SK-N-SH (cell line): ENCODE measurements at regions not wholly inside any gene's neighbourhood (a gene's known extent, or its start where the extent isn't known, plus 50 kb on each side); places are given as distances from the start of the nearest gene placed in this dataset.

Experiments
- CTCF ChIA-PET: fragments of 300-600, 350-600 bp; formaldehyde crosslinking; extraction: SDS; loops from one replicate; lab custom pipeline; 2021; lab: Yijun Ruan, JAX
- POLR2A ChIA-PET: fragments of 350-600 bp; sonication (Branson Sonifier 250); formaldehyde crosslinking; extraction: SDS; loops from one replicate; lab custom pipeline; 2020; ENCODE audit warnings: antibody characterized with exemption, inconsistent platforms; lab: Yijun Ruan, JAX
- DNase-seq: peaks from one replicate; pipeline ENCODE4 v3.0.0; 2012
- H2AFZ ChIP-seq: fragments of 200-600 bp; sonication (generic); 2 replicates; pipeline ENCODE4 v1.8.1; 2016; ENCODE audit warnings: antibody characterized with exemption, mild to moderate bottlenecking, low read depth
- H3F3A ChIP-seq: fragments of 200-600 bp; sonication (generic); replicated peaks from 2 replicates; pipeline ENCODE3; 2016; ENCODE audit warnings: antibody characterized with exemption, mild to moderate bottlenecking; ENCODE audit not compliant: insufficient read depth
- H3K27ac ChIP-seq, 2 experiments: fragments of 200-500 bp in 1 of 2; fragments of 200-600 bp in 1 of 2; sonication (Bioruptor generic) in 1 of 2; sonication (generic), shearing (Covaris generic) in 1 of 2; 2 replicates each; pipeline versions ENCODE4 v1.5.1 to v1.6.1; 2014 to 2016; ENCODE audit warnings: low read depth in 2 of 2, inconsistent platforms in 1 of 2, low read length in 1 of 2, mild to moderate bottlenecking in 1 of 2, mixed read lengths in 1 of 2
- H3K27me3 ChIP-seq: fragments of 200-600 bp; sonication (generic), shearing (Covaris generic); 2 replicates; pipeline ENCODE4 v1.6.1; 2016; ENCODE audit warnings: mixed run types; ENCODE audit not compliant: insufficient read depth
- H3K36me3 ChIP-seq, 2 experiments: fragments of 200-500 bp in 1 of 2; fragments of 200-600 bp in 1 of 2; sonication (Bioruptor generic) in 1 of 2; sonication (generic) in 1 of 2; replicated peaks in 1 of 2; 2 replicates each; pipeline versions ENCODE3 to v1.5.1; 2014 to 2016; ENCODE audit warnings: low read length in 1 of 2, mild to moderate bottlenecking in 1 of 2; ENCODE audit not compliant: insufficient read depth in 2 of 2, control insufficient read depth in 1 of 2
- H3K4me1 ChIP-seq, 2 experiments: fragments of 200-500 bp in 1 of 2; fragments of 200-600 bp in 1 of 2; sonication (Bioruptor generic) in 1 of 2; sonication (generic), shearing (Covaris generic) in 1 of 2; 2 replicates each; pipeline versions ENCODE4 v1.5.1 to v1.6.1; 2014 to 2016; ENCODE audit warnings: low read depth in 1 of 2, low read length in 1 of 2, mixed run types in 1 of 2; ENCODE audit not compliant: insufficient read depth in 2 of 2, control insufficient read depth in 1 of 2
- H3K4me2 ChIP-seq: fragments of 200-600 bp; sonication (generic), shearing (Covaris generic); 2 replicates; pipeline ENCODE4 v1.6.1; 2017; ENCODE audit warnings: mixed run types
- H3K4me3 ChIP-seq, 2 experiments: fragments of 200-500 bp in 1 of 2; fragments of 200-600 bp in 1 of 2; sonication (Bioruptor generic) in 1 of 2; sonication (generic), shearing (Covaris generic) in 1 of 2; 2 replicates each; pipeline versions ENCODE4 v1.5.1 to v1.8.1; 2014 to 2016; ENCODE audit warnings: low read depth in 2 of 2, inconsistent platforms in 1 of 2, low read length in 1 of 2, mild to moderate bottlenecking in 1 of 2, mixed read lengths in 1 of 2, moderate library complexity in 1 of 2
- H3K79me2 ChIP-seq: fragments of 200-600 bp; sonication (generic); 2 replicates; pipeline ENCODE4 v1.8.1; 2017; ENCODE audit warnings: mild to moderate bottlenecking; ENCODE audit not compliant: insufficient read depth
- H3K9ac ChIP-seq: fragments of 200-600 bp; sonication (generic); 2 replicates; pipeline ENCODE4 v1.6.1; 2017; ENCODE audit warnings: mixed run types
- H3K9me2 ChIP-seq: fragments of 200-600 bp; sonication (generic); 2 replicates; pipeline ENCODE4 v1.6.1; 2017; ENCODE audit warnings: mixed run types
- H3K9me3 ChIP-seq: fragments of 200-600 bp; sonication (generic); 2 replicates; pipeline ENCODE4 v1.6.1; 2017; ENCODE audit warnings: mixed run types, mild to moderate bottlenecking, moderate library complexity
- H4K20me1 ChIP-seq: fragments of 200-600 bp; sonication (generic); 2 replicates; pipeline ENCODE4 v1.6.1; 2017; ENCODE audit warnings: mild to moderate bottlenecking, mixed run types; ENCODE audit not compliant: insufficient read depth
- CHD2 ChIP-seq: fragments of 150-350 bp; IDR thresholded peaks from 2 replicates; pipeline ENCODE4 v1.6.1; 2018; ENCODE audit warnings: low read length; ENCODE audit not compliant: partially characterized antibody
- EZH2phosphoT487 ChIP-seq: fragments of 200-600 bp; sonication (generic); IDR thresholded peaks from 2 replicates; pipeline ENCODE4 v1.6.1; 2017; ENCODE audit warnings: low read depth, mixed run types, mild to moderate bottlenecking, antibody characterized with exemption, moderate library complexity, borderline replicate concordance
- FOXM1 ChIP-seq: IDR thresholded peaks from 2 replicates; pipeline ENCODE4 v1.4.0; 2012; ENCODE audit warnings: low read depth, mild to moderate bottlenecking
- GABPA ChIP-seq: IDR thresholded peaks from 2 replicates; pipeline ENCODE4 v1.4.0; 2012; ENCODE audit warnings: low read depth, mild to moderate bottlenecking
- MXI1 ChIP-seq: IDR thresholded peaks from 2 replicates; pipeline ENCODE4 v1.6.1; 2012; ENCODE audit warnings: mild to moderate bottlenecking, low read depth, low read length, improper control_type of control experiment
- NFIC ChIP-seq: IDR thresholded peaks from 2 replicates; pipeline ENCODE4 v1.4.0; 2012; ENCODE audit warnings: borderline replicate concordance
- POLR2AphosphoS5 ChIP-seq: IDR thresholded peaks from 2 replicates; pipeline ENCODE4 v1.6.1; 2012; ENCODE audit warnings: low read depth, low read length
- RCOR1 ChIP-seq: fragments of 150-350 bp; IDR thresholded peaks from 2 replicates; pipeline ENCODE4 v1.6.1; 2017; ENCODE audit warnings: antibody characterized with exemption, low read length
- RFX5 ChIP-seq: IDR thresholded peaks from 2 replicates; pipeline ENCODE4 v1.6.1; 2012; ENCODE audit warnings: mild to moderate bottlenecking, improper control_type of control experiment, low read length
- TCF12 ChIP-seq: IDR thresholded peaks from 2 replicates; pipeline ENCODE4 v1.4.0; 2012
- USF1 ChIP-seq: IDR thresholded peaks from 2 replicates; pipeline ENCODE4 v1.4.0; 2012; ENCODE audit warnings: low read depth, borderline replicate concordance
- USF2 ChIP-seq: fragments of 150-350 bp; IDR thresholded peaks from 2 replicates; pipeline ENCODE4 v1.6.1; 2017; ENCODE audit warnings: antibody characterized with exemption, low read length, low read depth, borderline replicate concordance
- WGBS: methylation state at CpG from one replicate; pipeline ENCODE4 v1.1.6; 2017; ENCODE audit warnings: low lambda C conversion rate; 5-methylcytosine and 5-hydroxymethylcytosine counted together
- TF ChIP-seq, protein P1 (sequence below): IDR thresholded peaks from 2 replicates; pipeline ENCODE4; 2012
- TF ChIP-seq, protein P2 (sequence below): fragments of 200-600 bp; sonication (generic); IDR thresholded peaks from 2 replicates; pipeline ENCODE4 v1.6.1; 2017; ENCODE audit warnings: antibody characterized with exemption, mild to moderate bottlenecking, moderate library complexity

- 63% methylated on average over 2 of the region's 2 CpGs for WGBS
Observed at GRCh38 chr12:76929499-76929898, 50.7 kb upstream of the CSRP2 start.

More at GRCh38 chr12:76929499-76929898, 50.7 kb upstream of the CSRP2 start:
- no peaks in the 10 kb centered on the region for H3K27me3 ChIP-seq
- no peaks in the 10 kb centered on the region for H3K4me1 ChIP-seq
- no peaks in the 10 kb centered on the region for H3K36me3 ChIP-seq
- H3K9me3 ChIP-seq: no peaks in the 10 kb centered on the region
- CTCF ChIA-PET: interaction anchor here (0.7 kb wide), 1 partner anchor 21 kb away, joined by 3 read pairs; no protein-coding TSS in a partner anchor
- no peak for TF ChIP-seq POLR2AphosphoS5
- no peak for TF ChIP-seq RFX5
- no peak for TF ChIP-seq USF2
- TF ChIP-seq USF1: no peak
- TF ChIP-seq FOXM1: no peak
- TF ChIP-seq TCF12: no peak
- no peak for TF ChIP-seq CHD2
- TF ChIP-seq, protein P1, sequence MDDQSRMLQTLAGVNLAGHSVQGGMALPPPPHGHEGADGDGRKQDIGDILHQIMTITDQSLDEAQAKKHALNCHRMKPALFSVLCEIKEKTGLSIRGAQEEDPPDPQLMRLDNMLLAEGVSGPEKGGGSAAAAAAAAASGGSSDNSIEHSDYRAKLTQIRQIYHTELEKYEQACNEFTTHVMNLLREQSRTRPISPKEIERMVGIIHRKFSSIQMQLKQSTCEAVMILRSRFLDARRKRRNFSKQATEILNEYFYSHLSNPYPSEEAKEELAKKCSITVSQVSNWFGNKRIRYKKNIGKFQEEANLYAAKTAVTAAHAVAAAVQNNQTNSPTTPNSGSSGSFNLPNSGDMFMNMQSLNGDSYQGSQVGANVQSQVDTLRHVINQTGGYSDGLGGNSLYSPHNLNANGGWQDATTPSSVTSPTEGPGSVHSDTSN: no peak
- TF ChIP-seq MXI1: no peak
- TF ChIP-seq NFIC: no peak
- TF ChIP-seq, protein P2, sequence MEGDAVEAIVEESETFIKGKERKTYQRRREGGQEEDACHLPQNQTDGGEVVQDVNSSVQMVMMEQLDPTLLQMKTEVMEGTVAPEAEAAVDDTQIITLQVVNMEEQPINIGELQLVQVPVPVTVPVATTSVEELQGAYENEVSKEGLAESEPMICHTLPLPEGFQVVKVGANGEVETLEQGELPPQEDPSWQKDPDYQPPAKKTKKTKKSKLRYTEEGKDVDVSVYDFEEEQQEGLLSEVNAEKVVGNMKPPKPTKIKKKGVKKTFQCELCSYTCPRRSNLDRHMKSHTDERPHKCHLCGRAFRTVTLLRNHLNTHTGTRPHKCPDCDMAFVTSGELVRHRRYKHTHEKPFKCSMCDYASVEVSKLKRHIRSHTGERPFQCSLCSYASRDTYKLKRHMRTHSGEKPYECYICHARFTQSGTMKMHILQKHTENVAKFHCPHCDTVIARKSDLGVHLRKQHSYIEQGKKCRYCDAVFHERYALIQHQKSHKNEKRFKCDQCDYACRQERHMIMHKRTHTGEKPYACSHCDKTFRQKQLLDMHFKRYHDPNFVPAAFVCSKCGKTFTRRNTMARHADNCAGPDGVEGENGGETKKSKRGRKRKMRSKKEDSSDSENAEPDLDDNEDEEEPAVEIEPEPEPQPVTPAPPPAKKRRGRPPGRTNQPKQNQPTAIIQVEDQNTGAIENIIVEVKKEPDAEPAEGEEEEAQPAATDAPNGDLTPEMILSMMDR: no peak
- TF ChIP-seq RCOR1: no peak
- TF ChIP-seq GABPA: no peak
- TF ChIP-seq EZH2phosphoT487: no peak
- H3K9ac ChIP-seq: no peak overlapping the region
- H3K9me2 ChIP-seq: no peaks in the 10 kb centered on the region
- H3K27ac ChIP-seq: no peak overlapping the region
- no peak overlapping the region for H2AFZ ChIP-seq
- H4K20me1 ChIP-seq: no peaks in the 10 kb centered on the region
- no peak overlapping the region for H3K4me2 ChIP-seq
- H3F3A ChIP-seq: no peaks in the 10 kb centered on the region
- H3K79me2 ChIP-seq: no peaks in the 10 kb centered on the region
- H3K4me3 ChIP-seq: no peak overlapping the region
- DNase-seq: no peak
- POLR2A ChIA-PET: no interaction called here
